ENCODE measurements at regions not wholly inside any gene's neighbourhood (a gene's known extent, or its start where the extent isn't known, plus 50 kb on each side); places are given as distances from the start of the nearest gene placed in this dataset.

DNA sequence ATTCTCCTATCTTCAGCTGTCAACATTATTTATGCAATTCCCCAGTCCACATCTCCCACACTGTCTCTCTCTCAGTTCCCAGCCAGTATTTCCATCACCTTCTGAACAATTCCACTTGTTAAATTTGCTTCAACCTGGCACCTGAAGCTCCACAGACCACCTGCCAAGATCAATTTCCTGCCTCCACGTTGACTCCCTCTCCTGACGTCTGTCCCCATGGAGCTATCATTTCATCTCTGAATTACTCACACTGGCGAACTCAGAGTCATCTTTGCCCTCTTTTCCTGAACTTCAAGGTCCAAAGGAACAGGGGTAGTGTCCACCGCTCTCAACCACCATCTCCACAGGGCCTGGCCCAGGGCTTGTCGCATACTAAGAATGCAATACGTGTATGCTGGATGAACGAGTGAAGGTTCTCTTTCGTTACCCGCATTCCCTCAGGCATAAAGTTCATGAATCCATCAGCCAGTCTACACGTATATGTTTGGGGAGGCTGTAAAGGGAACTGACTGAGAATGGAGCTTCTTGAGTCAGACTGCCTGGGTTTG lies 183.3 kb downstream of the JCAD start (continued):
- TF ChIP-seq POLR2AphosphoS5 (IDR thresholded peaks at IDR 0.05; ENCODE audit: low read length) (no peak), GATAD2B (conservative IDR thresholded peaks at IDR 0.05; ENCODE audit: low read depth) (no peak), CBX5 (IDR thresholded peaks at IDR 0.05; ENCODE audit: low read depth) (no peak), SUPT20H (IDR thresholded peaks at IDR 0.05; ENCODE audit: borderline replicate concordance, control insufficient read depth, low read depth, low read length) (no peak), NFYA (IDR thresholded peaks at IDR 0.05; ENCODE audit: borderline replicate concordance, low read depth, low read length) (no peak), EP300 (IDR thresholded peaks at IDR 0.05; ENCODE audit: borderline replicate concordance in 1 of 2, control insufficient read depth in 1 of 2, low read depth in 2 of 2, low read length in 2 of 2) (no peak), TCF3 (IDR thresholded peaks at IDR 0.05; ENCODE audit: borderline replicate concordance, insufficient read depth, low read depth, low read length) (no peak), ETV6 (conservative IDR thresholded peaks at IDR 0.05 in 1 of 2, IDR thresholded peaks at IDR 0.05 in 1 of 2; ENCODE audit: borderline replicate concordance in 1 of 2, low read depth in 1 of 2) (no peak), SPI1 (IDR thresholded peaks at IDR 0.05; ENCODE audit: borderline replicate concordance, insufficient read depth, low read depth, low read length) (no peak), RB1 (IDR thresholded peaks at IDR 0.05; ENCODE audit: borderline replicate concordance) (no peak)
- TF ChIP-seq, protein P1, sequence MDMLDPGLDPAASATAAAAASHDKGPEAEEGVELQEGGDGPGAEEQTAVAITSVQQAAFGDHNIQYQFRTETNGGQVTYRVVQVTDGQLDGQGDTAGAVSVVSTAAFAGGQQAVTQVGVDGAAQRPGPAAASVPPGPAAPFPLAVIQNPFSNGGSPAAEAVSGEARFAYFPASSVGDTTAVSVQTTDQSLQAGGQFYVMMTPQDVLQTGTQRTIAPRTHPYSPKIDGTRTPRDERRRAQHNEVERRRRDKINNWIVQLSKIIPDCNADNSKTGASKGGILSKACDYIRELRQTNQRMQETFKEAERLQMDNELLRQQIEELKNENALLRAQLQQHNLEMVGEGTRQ (IDR thresholded peaks at IDR 0.05; ENCODE audit: borderline replicate concordance, low read depth, low read length) = no peak
- TF ChIP-seq, protein P2, sequence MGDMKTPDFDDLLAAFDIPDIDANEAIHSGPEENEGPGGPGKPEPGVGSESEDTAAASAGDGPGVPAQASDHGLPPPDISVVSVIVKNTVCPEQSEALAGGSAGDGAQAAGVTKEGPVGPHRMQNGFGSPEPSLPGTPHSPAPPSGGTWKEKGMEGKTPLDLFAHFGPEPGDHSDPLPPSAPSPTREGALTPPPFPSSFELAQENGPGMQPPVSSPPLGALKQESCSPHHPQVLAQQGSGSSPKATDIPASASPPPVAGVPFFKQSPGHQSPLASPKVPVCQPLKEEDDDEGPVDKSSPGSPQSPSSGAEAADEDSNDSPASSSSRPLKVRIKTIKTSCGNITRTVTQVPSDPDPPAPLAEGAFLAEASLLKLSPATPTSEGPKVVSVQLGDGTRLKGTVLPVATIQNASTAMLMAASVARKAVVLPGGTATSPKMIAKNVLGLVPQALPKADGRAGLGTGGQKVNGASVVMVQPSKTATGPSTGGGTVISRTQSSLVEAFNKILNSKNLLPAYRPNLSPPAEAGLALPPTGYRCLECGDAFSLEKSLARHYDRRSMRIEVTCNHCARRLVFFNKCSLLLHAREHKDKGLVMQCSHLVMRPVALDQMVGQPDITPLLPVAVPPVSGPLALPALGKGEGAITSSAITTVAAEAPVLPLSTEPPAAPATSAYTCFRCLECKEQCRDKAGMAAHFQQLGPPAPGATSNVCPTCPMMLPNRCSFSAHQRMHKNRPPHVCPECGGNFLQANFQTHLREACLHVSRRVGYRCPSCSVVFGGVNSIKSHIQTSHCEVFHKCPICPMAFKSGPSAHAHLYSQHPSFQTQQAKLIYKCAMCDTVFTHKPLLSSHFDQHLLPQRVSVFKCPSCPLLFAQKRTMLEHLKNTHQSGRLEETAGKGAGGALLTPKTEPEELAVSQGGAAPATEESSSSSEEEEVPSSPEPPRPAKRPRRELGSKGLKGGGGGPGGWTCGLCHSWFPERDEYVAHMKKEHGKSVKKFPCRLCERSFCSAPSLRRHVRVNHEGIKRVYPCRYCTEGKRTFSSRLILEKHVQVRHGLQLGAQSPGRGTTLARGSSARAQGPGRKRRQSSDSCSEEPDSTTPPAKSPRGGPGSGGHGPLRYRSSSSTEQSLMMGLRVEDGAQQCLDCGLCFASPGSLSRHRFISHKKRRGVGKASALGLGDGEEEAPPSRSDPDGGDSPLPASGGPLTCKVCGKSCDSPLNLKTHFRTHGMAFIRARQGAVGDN (IDR thresholded peaks at IDR 0.05) = no peak
